IMR-90 (cell line): ENCODE measurements at regions not wholly inside any gene's neighbourhood (a gene's known extent, or its start where the extent isn't known, plus 50 kb on each side); places are given as distances from the start of the nearest gene placed in this dataset.

Experiments used
- ATAC-seq: fragments of 200-7000 bp; cut with Tn5 transposase; 2 replicates; pipeline ENCODE4 v1.9.1; 2020; ENCODE audit warnings: low read depth, mild to moderate bottlenecking, moderate library complexity
- BruUV-seq: library from RNA; stranded (reverse); fragments of 400-500 nt; replicated peaks from 2 replicates; lab custom pipeline; 2021; lab: Mats Ljungman, UMichigan
- CTCF ChIA-PET: fragments of 300-600 bp; formaldehyde crosslinking; extraction: SDS; loops from one replicate; lab custom pipeline; 2021; ENCODE audit warnings: antibody characterized with exemption; lab: Yijun Ruan, JAX
- POLR2A ChIA-PET: fragments of 300-600 bp; sonication (Branson Sonifier 250); formaldehyde crosslinking; loops from one replicate; lab custom pipeline; 2022; ENCODE audit warnings: antibody characterized with exemption; ENCODE audit not compliant: unreplicated experiment; lab: Charles Lee
- DNase-seq: peaks from one replicate; pipeline ENCODE4 v3.0.0; 2013
- H2AFZ ChIP-seq: replicated peaks from 2 replicates; pipeline ENCODE3; 2013; ENCODE audit warnings: low read length, mild to moderate bottlenecking; ENCODE audit not compliant: poor library complexity
- H2AK5ac ChIP-seq: 2 replicates; pipeline ENCODE4 v1.6.1; 2013; ENCODE audit warnings: low read depth, low read length, inconsistent platforms
- H2AK9ac ChIP-seq: replicated peaks from 2 replicates; pipeline ENCODE3; 2013; ENCODE audit warnings: mild to moderate bottlenecking, low read depth, low read length, moderate library complexity; ENCODE audit not compliant: poor library complexity
- H2BK120ac ChIP-seq: 2 replicates; pipeline ENCODE4 v1.6.1; 2013; ENCODE audit warnings: low read depth, low read length, inconsistent platforms
- H2BK15ac ChIP-seq: 3 replicates; pipeline ENCODE4 v1.6.1; 2013; ENCODE audit warnings: low read depth, low read length, inconsistent platforms
- H2BK20ac ChIP-seq: 2 replicates; pipeline ENCODE4 v1.6.1; 2013; ENCODE audit warnings: low read depth, mild to moderate bottlenecking, inconsistent platforms, low read length, moderate library complexity
- H2BK5ac ChIP-seq: 2 replicates; pipeline ENCODE4 v1.6.1; 2013; ENCODE audit warnings: mild to moderate bottlenecking, low read depth, low read length, inconsistent platforms; ENCODE audit not compliant: poor library complexity, severe bottlenecking
- H3K14ac ChIP-seq: replicated peaks from 2 replicates; pipeline ENCODE4 v1.6.1; 2013; ENCODE audit warnings: low read depth, low read length, inconsistent platforms
- H3K18ac ChIP-seq: 2 replicates; pipeline ENCODE4 v1.6.1; 2013; ENCODE audit warnings: low read depth, low read length, control low read depth
- H3K23ac ChIP-seq: 2 replicates; pipeline ENCODE4 v1.6.1; 2013; ENCODE audit warnings: low read depth, low read length, inconsistent platforms
- H3K27ac ChIP-seq: 2 replicates; pipeline ENCODE4 v1.5.1; 2013; ENCODE audit warnings: mild to moderate bottlenecking, control low read depth, low read length; ENCODE audit not compliant: insufficient read depth
- H3K27me3 ChIP-seq: 2 replicates; pipeline ENCODE4 v1.6.1; 2013; ENCODE audit warnings: low read length; ENCODE audit not compliant: control insufficient read depth, insufficient read depth
- H3K36me3 ChIP-seq: 2 replicates; pipeline ENCODE4 v1.6.1; 2013; ENCODE audit warnings: low read length, mixed read lengths; ENCODE audit not compliant: control insufficient read depth, insufficient read depth
- H3K4ac ChIP-seq: 2 replicates; pipeline ENCODE4 v1.6.1; 2013; ENCODE audit warnings: low read depth, low read length, inconsistent platforms
- H3K4me1 ChIP-seq: 2 replicates; pipeline ENCODE4 v1.6.1; 2013; ENCODE audit warnings: low read length, mixed read lengths; ENCODE audit not compliant: control insufficient read depth, insufficient read depth
- H3K4me2 ChIP-seq: 2 replicates; pipeline ENCODE4 v1.6.1; 2013; ENCODE audit warnings: low read depth, mild to moderate bottlenecking, control low read depth, low read length, moderate library complexity
- H3K4me3 ChIP-seq: 2 replicates; pipeline ENCODE4 v1.5.1; 2013; ENCODE audit warnings: low read depth, mild to moderate bottlenecking, control low read depth, low read length, moderate library complexity; ENCODE audit not compliant: insufficient read depth
- H3K56ac ChIP-seq: 2 replicates; pipeline ENCODE4 v1.6.1; 2013; ENCODE audit warnings: low read length, inconsistent platforms; ENCODE audit not compliant: insufficient read depth; ENCODE audit errors: extremely low read depth
- H3K79me1 ChIP-seq, 2 experiments: 2 replicates each; pipeline ENCODE4 v1.6.1; 2013; ENCODE audit warnings: low read length in 2 of 2, inconsistent platforms in 1 of 2, low read depth in 1 of 2
- H3K9ac ChIP-seq: 2 replicates; pipeline ENCODE4 v1.6.1; 2013; ENCODE audit warnings: low read depth, low read length, control low read depth
- H3K9me1 ChIP-seq: 2 replicates; pipeline ENCODE4 v1.6.1; 2013; ENCODE audit warnings: low read length, inconsistent platforms; ENCODE audit not compliant: insufficient read depth
- H3K9me3 ChIP-seq: 2 replicates; pipeline ENCODE4 v1.6.1; 2013; ENCODE audit warnings: low read length; ENCODE audit not compliant: control insufficient read depth, insufficient read depth
- H4K20me1 ChIP-seq: 2 replicates; pipeline ENCODE4 v1.6.1; 2013; ENCODE audit warnings: low read length, inconsistent platforms; ENCODE audit not compliant: insufficient read depth
- H4K5ac ChIP-seq: 2 replicates; pipeline ENCODE4 v1.6.1; 2013; ENCODE audit warnings: mild to moderate bottlenecking, low read depth, low read length, control low read depth
- H4K8ac ChIP-seq, 2 experiments: 2 replicates each; pipeline ENCODE4 v1.6.1; 2013; ENCODE audit warnings: low read depth in 2 of 2, low read length in 2 of 2, control low read depth in 1 of 2, inconsistent platforms in 1 of 2
- H4K91ac ChIP-seq: 2 replicates; pipeline ENCODE4 v1.6.1; 2013; ENCODE audit warnings: low read depth, low read length, inconsistent platforms; ENCODE audit not compliant: insufficient read depth
- BHLHE40 ChIP-seq: fragments of 150-350 bp; IDR thresholded peaks from 2 replicates; pipeline ENCODE4 v1.6.1; 2016; ENCODE audit warnings: mild to moderate bottlenecking, low read depth, low read length
- CTCF ChIP-seq: conservative IDR thresholded peaks from 2 replicates; pipeline ENCODE4 v1.5.1; 2012; ENCODE audit warnings: mild to moderate bottlenecking, low read depth, low read length, improper control_type of control experiment
- MAZ ChIP-seq: IDR thresholded peaks from 2 replicates; pipeline ENCODE4 v1.6.1; 2012; ENCODE audit warnings: low read depth, mild to moderate bottlenecking, low read length, improper control_type of control experiment, moderate library complexity, borderline replicate concordance
- WGBS, 2 experiments: methylation state at CpG; one replicate each; pipeline versions ENCODE4 v1.1.5 to v1.1.7; 2013; ENCODE audit warnings: missing lambda C conversion rate in 2 of 2; ENCODE audit not compliant: insufficient read length in 1 of 2; ENCODE audit errors: extremely low coverage in 2 of 2; 5-methylcytosine and 5-hydroxymethylcytosine counted together
- dilution Hi-C: fragments of 300-500 bp; cut with HindIII; formaldehyde crosslinking; loops from one replicate; pipeline ENCODE4 v1.14.3; 2018; ENCODE audit warnings: low sequenced_read_pairs; ENCODE audit not compliant: unreplicated experiment
- in situ Hi-C: fragments of 300-500 bp; cut with MboI; formaldehyde crosslinking; loops from 3 replicates; pipeline ENCODE4 v1.14.3; 2019; ENCODE audit warnings: low sequenced_read_pairs, inconsistent platforms, mixed read lengths
- intact Hi-C: fragments of 100-400 bp; cut with micrococcal nuclease; formaldehyde crosslinking; loops from 2 replicates; pipeline ENCODE4 v1.10.0; 2022

- Histone ChIP-seq H2BK15ac (no peak overlapping the region), H3K4me2 (no peak overlapping the region), H2BK20ac (no peak overlapping the region), H3K27ac (no peak overlapping the region), H3K36me3 (no peaks in the 10 kb centered on the region), H4K5ac (no peak overlapping the region), H3K9me3 (peaks cover 2% of the 10 kb centered on the region; the same call in 1 of the 2 replicates), H3K79me1 (no peaks in the 10 kb centered on the region), H3K23ac (no peak overlapping the region), H3K18ac (no peak overlapping the region), H3K14ac (no peak overlapping the region), H3K9ac (no peak overlapping the region), H4K91ac (no peak overlapping the region), H2BK5ac (no peak overlapping the region), H2BK120ac (no peak overlapping the region), H3K9me1 (no peaks in the 10 kb centered on the region), H4K20me1 (no peaks in the 10 kb centered on the region), H2AK9ac (no peak overlapping the region), H4K8ac (no peak overlapping the region), H2AFZ (no peak overlapping the region), H3K27me3 (peaks cover 2% of the 10 kb centered on the region; the same call in 1 of the 2 replicates), H3K56ac (no peak overlapping the region), H3K4ac (no peak overlapping the region), H2AK5ac (no peak overlapping the region), H3K4me1 (no peaks in the 10 kb centered on the region), H3K4me3 (no peak overlapping the region)
- no peak for ATAC-seq
- POLR2A ChIA-PET: no interaction called here
- TF ChIP-seq BHLHE40 (no peak), CTCF (no peak), MAZ (no peak)
- intact Hi-C loops (no loop called here), dilution Hi-C loops (no loop called here), in situ Hi-C loops (no loop called here)
- no peak for DNase-seq
- CTCF ChIA-PET: no interaction called here
- WGBS, 2 experiments: no CpG with 5 or more reads among the region's 2 CpGs
- no TSS peak for BruUV-seq
Measured at GRCh38 chr5:68385936-68386335, 170.4 kb downstream of the PIK3R1 start.
